Trophoblast cell (in vitro differentiated cells and primary cell): ENCODE measurements at regions not wholly inside any gene's neighbourhood (a gene's known extent, or its start where the extent isn't known, plus 50 kb on each side); places are given as distances from the start of the nearest gene placed in this dataset.
"Not testable (repeated sequence)": the region's sequence is repeated elsewhere in the genome, so short reads cannot be mapped to it uniquely, and the experiment has no call there.

Source experiments
- DNase-seq, 2 donors: peaks; one replicate each; pipeline ENCODE4 v3.0.0-alpha.2; 2016
- H2AFZ ChIP-seq: 2 replicates; pipeline ENCODE4 v1.6.1; 2013; ENCODE audit warnings: low read length, moderate library complexity, mild to moderate bottlenecking; ENCODE audit not compliant: insufficient read depth, poor library complexity
- H2AK5ac ChIP-seq: 2 replicates; pipeline ENCODE4 v1.6.1; 2013; ENCODE audit warnings: mild to moderate bottlenecking, low read length
- H2BK120ac ChIP-seq: 2 replicates; pipeline ENCODE4 v1.6.1; 2013; ENCODE audit warnings: low read length, mild to moderate bottlenecking, moderate library complexity; ENCODE audit not compliant: insufficient read depth, poor library complexity
- H2BK12ac ChIP-seq: 2 replicates; pipeline ENCODE4 v1.6.1; 2013; ENCODE audit warnings: mild to moderate bottlenecking, low read length, moderate library complexity
- H2BK5ac ChIP-seq: 2 replicates; pipeline ENCODE4 v1.6.1; 2013; ENCODE audit warnings: low read length, low read depth, moderate library complexity, mild to moderate bottlenecking; ENCODE audit not compliant: poor library complexity
- H3K14ac ChIP-seq: 2 replicates; pipeline ENCODE4 v1.6.1; 2013; ENCODE audit warnings: mild to moderate bottlenecking, low read length
- H3K18ac ChIP-seq: 2 replicates; pipeline ENCODE4 v1.6.1; 2013; ENCODE audit warnings: mild to moderate bottlenecking, low read length
- H3K23ac ChIP-seq: 2 replicates; pipeline ENCODE4 v1.6.1; 2013; ENCODE audit warnings: low read length
- H3K27ac ChIP-seq: 2 replicates; pipeline ENCODE4 v1.5.1; 2013; ENCODE audit warnings: low read depth, mild to moderate bottlenecking, inconsistent platforms, low read length, moderate library complexity
- H3K27me3 ChIP-seq: 2 replicates; pipeline ENCODE4 v1.6.1; 2013; ENCODE audit warnings: inconsistent platforms, mild to moderate bottlenecking, low read length, moderate library complexity; ENCODE audit not compliant: insufficient read depth
- H3K36me3 ChIP-seq, 2 experiments: 1 replicate in 1 of 2; 2 replicates in 1 of 2; pipeline ENCODE4 v1.6.1; 2013; ENCODE audit warnings: low read length in 2 of 2, mild to moderate bottlenecking in 2 of 2, moderate library complexity in 1 of 2; ENCODE audit not compliant: insufficient read depth in 2 of 2, control insufficient read depth in 1 of 2
- H3K4ac ChIP-seq: 2 replicates; pipeline ENCODE4 v1.6.1; 2013; ENCODE audit warnings: low read depth, mild to moderate bottlenecking, low read length, moderate library complexity
- H3K4me1 ChIP-seq, 2 experiments: 1 replicate in 1 of 2; 2 replicates in 1 of 2; pipeline ENCODE4 v1.6.1; 2013; ENCODE audit warnings: low read length in 2 of 2, mild to moderate bottlenecking in 2 of 2, moderate library complexity in 1 of 2; ENCODE audit not compliant: insufficient read depth in 2 of 2, control insufficient read depth in 1 of 2
- H3K4me2 ChIP-seq: 2 replicates; pipeline ENCODE4 v1.6.1; 2013; ENCODE audit warnings: inconsistent platforms, mild to moderate bottlenecking, low read length, moderate library complexity
- H3K4me3 ChIP-seq: 2 replicates; pipeline ENCODE4 v1.5.1; 2013; ENCODE audit warnings: mild to moderate bottlenecking, low read depth, low read length, inconsistent platforms
- H3K79me1 ChIP-seq: one replicate; pipeline ENCODE4 v1.6.1; 2013; ENCODE audit warnings: low read length
- H3K79me2 ChIP-seq: 2 replicates; pipeline ENCODE4 v1.6.1; 2013; ENCODE audit warnings: low read length, mild to moderate bottlenecking; ENCODE audit not compliant: control insufficient read depth, insufficient read depth, poor library complexity
- H3K9ac ChIP-seq: 2 replicates; pipeline ENCODE4 v1.6.1; 2013; ENCODE audit warnings: mild to moderate bottlenecking, low read length
- H3K9me3 ChIP-seq: 2 replicates; pipeline ENCODE4 v1.6.1; 2013; ENCODE audit warnings: low read depth, mild to moderate bottlenecking, control low read depth, inconsistent platforms, low read length; ENCODE audit not compliant: insufficient read depth
- H4K12ac ChIP-seq: 2 replicates; pipeline ENCODE4 v1.6.1; 2013; ENCODE audit warnings: low read depth, mild to moderate bottlenecking, low read length, moderate library complexity
- H4K8ac ChIP-seq: 2 replicates; pipeline ENCODE4 v1.6.1; 2013; ENCODE audit warnings: low read depth, mild to moderate bottlenecking, low read length, moderate library complexity
- H4K91ac ChIP-seq: one replicate; pipeline ENCODE4 v1.6.1; 2013; ENCODE audit warnings: low read depth, mild to moderate bottlenecking, low read length, moderate library complexity
- WGBS: extraction: QIAGEN DNeasy Blood & Tissue Kit; methylation state at CpG from one replicate; pipeline ENCODE4 v1.1.7; 2013; ENCODE audit warnings: missing lambda C conversion rate; ENCODE audit not compliant: insufficient read length, insufficient coverage; ENCODE audit errors: extremely low coverage; 5-methylcytosine and 5-hydroxymethylcytosine counted together

- H3K14ac ChIP-seq, result no peak overlapping the region
- H4K12ac ChIP-seq, result no peak overlapping the region
- H2AK5ac ChIP-seq, result no peak overlapping the region
- H3K27me3 ChIP-seq, result no peaks in the 10 kb centered on the region
- H3K4me3 ChIP-seq, result no peak overlapping the region
- H3K4me1 ChIP-seq, result no peaks in the 10 kb centered on the region
- no peak overlapping the region for H2BK120ac ChIP-seq
- DNase-seq, result no peak
- no peak overlapping the region for H2BK12ac ChIP-seq
- no peak overlapping the region for H3K27ac ChIP-seq
- no peak overlapping the region for H4K8ac ChIP-seq
- H3K79me1 ChIP-seq, result no peaks in the 10 kb centered on the region
- no peaks in the 10 kb centered on the region for H3K79me2 ChIP-seq
- WGBS, result no CpG with 5 or more reads among the region's 7 CpGs
- H3K4me2 ChIP-seq, result no peak overlapping the region
- H2BK5ac ChIP-seq, result no peak overlapping the region
- H3K4ac ChIP-seq, result no peak overlapping the region
- H3K9ac ChIP-seq, result no peak overlapping the region
- H3K18ac ChIP-seq, result no peak overlapping the region
- no peak overlapping the region for H4K91ac ChIP-seq
- no peaks in the 10 kb centered on the region for H3K9me3 ChIP-seq
- H3K36me3 ChIP-seq, result no peaks in the 10 kb centered on the region
- no peak overlapping the region for H2AFZ ChIP-seq
- peak overlapping the region; percentile 66 for H3K23ac ChIP-seq
Measured at GRCh38 chr3:101134331-101134730, 141.1 kb upstream of the ABI3BP start.

GRCh38 chr3:101133652-101134051 is 140.4 kb upstream of the ABI3BP start:
- Histone ChIP-seq H3K4me3 (no peak overlapping the region), H3K79me1 (no peaks in the 10 kb centered on the region), H2AK5ac (no peak overlapping the region), H2BK120ac (no peak overlapping the region), H2AFZ (no peak overlapping the region), H3K18ac (no peak overlapping the region), H4K91ac (no peak overlapping the region), H2BK12ac (no peak overlapping the region), H4K12ac (no peak overlapping the region), H3K27ac (no peak overlapping the region), H3K4ac (no peak overlapping the region), H3K79me2 (no peaks in the 10 kb centered on the region), H3K4me1 (no peaks in the 10 kb centered on the region), H2BK5ac (no peak overlapping the region), H3K4me2 (no peak overlapping the region), H3K36me3 (no peaks in the 10 kb centered on the region), H3K27me3 (no peaks in the 10 kb centered on the region), H3K14ac (no peak overlapping the region), H4K8ac (no peak overlapping the region), H3K23ac (no peak overlapping the region), H3K9ac (no peak overlapping the region), H3K9me3 (no peaks in the 10 kb centered on the region)
- WGBS, result no CpG with 5 or more reads among the region's 1 CpG
- DNase-seq, result no peak

- not testable (repeated sequence) for H4K91ac ChIP-seq, H2BK120ac ChIP-seq, H2AK5ac ChIP-seq, H3K4ac ChIP-seq, H2AFZ ChIP-seq, H3K9me3 ChIP-seq, H3K9ac ChIP-seq, H4K12ac ChIP-seq, H3K4me2 ChIP-seq, H2BK5ac ChIP-seq, DNase-seq, H3K14ac ChIP-seq, H3K79me2 ChIP-seq, H3K18ac ChIP-seq, H3K4me1 ChIP-seq, H3K4me3 ChIP-seq, H2BK12ac ChIP-seq, H3K23ac ChIP-seq, H4K8ac ChIP-seq, H3K79me1 ChIP-seq, H3K36me3 ChIP-seq, H3K27me3 ChIP-seq, H3K27ac ChIP-seq
- WGBS, result no CpG with 5 or more reads among the region's 7 CpGs
Measured at GRCh38 chr3:101133197-101133596, 140.0 kb upstream of the ABI3BP start.

- no peak overlapping the region for H2AFZ ChIP-seq
Measured at GRCh38 chr3:101131767-101132166, 138.5 kb upstream of the ABI3BP start.

More at GRCh38 chr3:101131767-101132166, 138.5 kb upstream of the ABI3BP start:
- Histone ChIP-seq H2BK5ac (no peak overlapping the region), H4K91ac (no peak overlapping the region), H3K4me2 (no peak overlapping the region), H2AK5ac (no peak overlapping the region), H2BK120ac (no peak overlapping the region), H2BK12ac (no peak overlapping the region), H3K4me1 (no peaks in the 10 kb centered on the region), H3K79me2 (no peaks in the 10 kb centered on the region), H3K36me3 (no peaks in the 10 kb centered on the region), H3K14ac (no peak overlapping the region), H3K23ac (no peak overlapping the region), H3K79me1 (no peaks in the 10 kb centered on the region), H3K4ac (no peak overlapping the region), H3K9me3 (no peaks in the 10 kb centered on the region), H3K18ac (no peak overlapping the region), H3K9ac (no peak overlapping the region), H3K27ac (no peak overlapping the region), H3K27me3 (no peaks in the 10 kb centered on the region), H4K12ac (no peak overlapping the region), H4K8ac (no peak overlapping the region), H3K4me3 (no peak overlapping the region)
- WGBS, result no CpG with 5 or more reads among the region's 2 CpGs
- no peak for DNase-seq
